Ectodermal cell (in vitro differentiated cells): ENCODE measurements at regions not wholly inside any gene's neighbourhood (a gene's known extent, or its start where the extent isn't known, plus 50 kb on each side); places are given as distances from the start of the nearest gene placed in this dataset.

Experiments used
- H3K27ac ChIP-seq: 2 replicates; pipeline ENCODE4 v1.7.0; 2013; ENCODE audit warnings: mild to moderate bottlenecking, low read depth, low read length; ENCODE audit not compliant: insufficient read depth, poor library complexity, severe bottlenecking
- H3K27me3 ChIP-seq: 2 replicates; pipeline ENCODE4 v1.7.0; 2013; ENCODE audit warnings: mild to moderate bottlenecking, low read length; ENCODE audit not compliant: insufficient read depth, control insufficient read depth, poor library complexity, severe bottlenecking
- H3K36me3 ChIP-seq: one replicate; pipeline ENCODE4 v1.7.0; 2013; ENCODE audit warnings: low read length; ENCODE audit not compliant: control insufficient read depth, insufficient read depth
- H3K4me1 ChIP-seq: one replicate; pipeline ENCODE4 v1.7.0; 2013; ENCODE audit warnings: low read length; ENCODE audit not compliant: control insufficient read depth, insufficient read depth
- H3K4me3 ChIP-seq: 2 replicates; pipeline ENCODE4 v1.7.0; 2013; ENCODE audit warnings: low read depth, low read length, control low read depth; ENCODE audit not compliant: insufficient read depth
- H3K9me3 ChIP-seq: 2 replicates; pipeline ENCODE4 v1.7.0; 2013; ENCODE audit warnings: mild to moderate bottlenecking, low read length, moderate library complexity; ENCODE audit not compliant: control insufficient read depth
- WGBS, 2 experiments: methylation state at CpG; one replicate each; pipeline ENCODE4 v1.1.7; 2013; ENCODE audit warnings: missing lambda C conversion rate in 2 of 2; 5-methylcytosine and 5-hydroxymethylcytosine counted together

DNA sequence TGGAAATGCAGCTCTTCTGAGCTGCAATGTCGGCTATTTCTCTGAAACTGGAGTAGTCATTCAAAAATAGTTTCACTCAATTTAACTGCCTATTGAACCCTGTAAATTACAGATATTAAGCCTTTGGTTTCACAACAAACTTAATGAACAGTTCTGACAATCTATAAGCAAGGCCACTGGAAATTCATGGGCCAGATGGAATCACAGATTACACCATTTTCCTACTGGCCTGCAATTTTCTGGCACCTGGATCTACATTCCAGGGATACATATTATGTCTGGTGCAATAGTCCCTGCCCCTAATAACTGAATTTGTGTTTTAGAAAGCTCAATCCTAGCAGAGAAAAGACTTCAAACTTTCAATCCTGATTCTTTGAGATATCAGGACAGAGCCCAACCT, 551.7 kb downstream of the RNF144A start:
- no peaks in the 10 kb centered on the region for H3K27me3 ChIP-seq
- no peaks in the 10 kb centered on the region for H3K9me3 ChIP-seq
- no peaks in the 10 kb centered on the region for H3K36me3 ChIP-seq
- 91 to 97% methylated on average over 1 of the region's 1 CpG for WGBS, 2 experiments
- H3K4me3 ChIP-seq: no peak overlapping the region
- no peak overlapping the region for H3K27ac ChIP-seq
- no peaks in the 10 kb centered on the region for H3K4me1 ChIP-seq

DNA sequence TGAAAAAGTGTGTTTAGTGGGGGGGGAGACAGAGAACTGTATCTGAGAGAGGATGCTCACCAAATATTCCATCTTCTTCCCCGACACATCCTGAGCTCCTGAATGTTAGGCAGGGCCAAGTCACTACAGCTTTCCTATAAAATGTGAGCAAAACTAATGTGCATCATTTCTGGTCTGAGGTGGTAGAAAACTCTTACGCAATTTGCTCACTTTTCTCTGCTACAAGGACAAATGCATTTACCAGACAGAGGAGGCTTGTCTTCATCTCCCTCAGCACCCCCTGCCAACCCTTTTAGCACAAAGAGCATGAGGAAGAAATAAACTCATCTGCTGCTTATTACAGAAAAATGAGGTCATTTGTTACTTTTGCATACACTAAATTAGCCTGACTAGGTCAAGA, 554.0 kb downstream of the RNF144A start:
- 97 to 100% methylated on average over 2 of the region's 2 CpGs for WGBS, 2 experiments
- no peak overlapping the region for H3K27ac ChIP-seq
- no peaks in the 10 kb centered on the region for H3K36me3 ChIP-seq
- H3K4me1 ChIP-seq: no peaks in the 10 kb centered on the region
- H3K4me3 ChIP-seq: no peak overlapping the region
- H3K9me3 ChIP-seq: no peaks in the 10 kb centered on the region
- no peaks in the 10 kb centered on the region for H3K27me3 ChIP-seq

DNA sequence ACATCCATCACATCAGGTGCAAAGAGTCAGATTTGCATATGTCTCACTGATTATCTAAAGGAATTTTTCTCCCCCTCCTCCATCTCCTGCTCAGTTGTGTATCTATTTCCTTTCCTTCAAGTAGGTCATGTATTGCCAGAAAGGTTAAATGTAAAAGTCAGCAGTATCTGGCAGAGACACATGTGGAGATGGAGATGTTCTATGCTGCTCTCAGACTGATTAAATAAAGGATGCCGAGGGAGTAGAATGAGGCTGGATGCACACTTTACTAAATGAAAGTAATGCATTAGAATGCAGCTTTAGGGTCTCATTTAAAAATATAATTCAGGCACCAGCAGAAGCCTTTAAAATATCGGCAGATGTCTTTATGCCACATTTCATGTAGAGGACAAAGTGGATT, 555.3 kb downstream of the RNF144A start:
- Histone ChIP-seq H3K4me1 (no peaks in the 10 kb centered on the region), H3K36me3 (no peaks in the 10 kb centered on the region), H3K27ac (no peak overlapping the region), H3K4me3 (no peak overlapping the region), H3K9me3 (no peaks in the 10 kb centered on the region), H3K27me3 (no peaks in the 10 kb centered on the region)
- WGBS, 2 experiments: 91 to 93% methylated on average over 2 of the region's 2 CpGs

DNA sequence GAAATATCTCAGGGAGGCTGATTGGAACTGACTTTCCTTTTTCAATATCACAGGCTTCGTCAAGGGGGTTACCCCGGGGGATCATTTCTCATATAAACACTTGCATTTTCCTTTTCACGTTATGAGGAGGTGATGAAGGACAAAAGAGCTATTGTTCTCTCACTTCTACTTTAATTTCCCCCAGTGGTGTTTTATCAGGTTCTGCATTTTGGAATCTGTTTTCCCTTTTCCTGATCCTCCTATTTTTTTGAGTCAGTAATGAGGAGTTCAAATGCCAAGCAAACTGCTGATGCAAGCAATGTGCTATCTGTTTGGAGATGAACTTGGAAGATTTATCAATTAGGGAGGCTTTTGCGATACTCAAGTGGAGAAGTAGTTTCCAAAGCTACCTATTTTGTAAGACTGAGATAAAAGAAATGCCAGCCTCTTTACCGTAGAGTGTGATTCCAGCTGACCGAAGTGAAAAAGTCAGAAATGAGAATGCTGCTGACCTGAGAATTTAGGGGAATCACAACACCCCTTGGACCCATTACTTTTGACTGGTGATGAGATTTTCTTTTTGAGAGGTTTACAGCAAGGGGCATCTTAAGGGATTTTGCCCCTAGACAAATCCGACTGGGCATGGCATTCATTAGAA, 556.0 kb downstream of the RNF144A start:
- no peaks in the 10 kb centered on the region for H3K4me1 ChIP-seq
- no peaks in the 10 kb centered on the region for H3K9me3 ChIP-seq
- H3K27me3 ChIP-seq: no peaks in the 10 kb centered on the region
- WGBS, 2 experiments: 84 to 96% methylated on average over 4 to 7 of the region's 7 CpGs
- H3K27ac ChIP-seq: no peak overlapping the region
- no peak overlapping the region for H3K4me3 ChIP-seq
- no peaks in the 10 kb centered on the region for H3K36me3 ChIP-seq

DNA sequence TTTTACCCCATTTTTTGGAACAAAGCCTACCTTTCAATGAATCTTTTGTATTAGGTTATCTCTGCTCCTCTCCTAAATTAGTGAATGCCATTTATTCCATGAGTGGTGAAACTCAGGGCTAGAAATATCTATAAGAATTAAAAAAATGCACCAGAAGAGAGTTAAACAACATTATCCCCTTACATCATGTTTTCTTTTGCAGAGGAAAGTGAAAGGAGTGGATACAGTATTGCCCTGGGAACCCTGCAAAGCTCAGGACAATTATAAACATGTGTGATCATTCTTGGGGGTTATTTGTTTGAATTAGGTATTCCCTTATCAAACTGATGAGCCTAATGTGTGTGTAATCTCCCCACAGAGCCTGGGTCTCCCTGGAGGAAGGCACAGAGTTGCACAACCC, 559.2 kb downstream of the RNF144A start:
- Histone ChIP-seq H3K27me3 (no peaks in the 10 kb centered on the region), H3K27ac (no peak overlapping the region), H3K4me3 (no peak overlapping the region), H3K36me3 (no peaks in the 10 kb centered on the region), H3K4me1 (no peaks in the 10 kb centered on the region), H3K9me3 (no peaks in the 10 kb centered on the region)

DNA sequence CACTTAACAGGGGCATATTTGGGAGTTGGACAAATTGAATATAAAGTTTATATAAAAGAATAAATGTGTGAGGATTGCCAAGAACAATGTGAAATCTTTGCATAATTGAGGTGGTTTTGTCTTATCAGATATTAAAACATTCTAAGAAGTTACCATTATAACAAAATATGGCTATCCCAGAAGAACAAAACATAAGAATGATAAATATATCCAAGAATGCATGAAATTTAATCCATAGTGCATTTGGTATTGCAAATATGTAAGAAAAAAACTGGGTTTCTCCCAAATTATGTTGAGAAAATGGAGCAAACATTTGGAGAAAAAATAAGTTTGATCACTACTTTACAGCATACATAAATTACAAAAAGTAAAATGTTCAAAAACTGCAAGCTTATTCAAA, 562.4 kb downstream of the RNF144A start:
- Histone ChIP-seq H3K4me3 (no peak overlapping the region), H3K9me3 (peaks cover 5% of the 10 kb centered on the region), H3K4me1 (no peaks in the 10 kb centered on the region), H3K36me3 (no peaks in the 10 kb centered on the region), H3K27me3 (no peaks in the 10 kb centered on the region), H3K27ac (no peak overlapping the region)

DNA sequence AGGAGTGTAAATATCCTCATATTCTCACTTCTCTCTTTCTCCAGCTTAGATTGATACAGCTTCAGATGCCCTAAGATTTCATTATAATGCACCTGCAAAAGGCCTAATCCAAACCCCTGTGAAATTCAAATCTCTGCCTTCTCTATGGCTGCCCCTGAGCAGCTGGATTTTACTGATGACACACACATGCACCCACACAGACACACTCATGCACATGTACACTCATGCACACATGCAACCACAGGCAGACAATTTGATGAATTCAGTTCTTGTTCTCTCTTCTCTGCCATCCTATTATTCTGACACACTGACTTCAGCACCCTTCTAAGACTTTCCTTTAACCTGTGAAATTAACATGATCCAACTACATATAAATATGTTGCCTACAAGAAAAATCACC, 563.2 kb downstream of the RNF144A start:
- Histone ChIP-seq H3K36me3 (no peaks in the 10 kb centered on the region), H3K4me3 (no peak overlapping the region), H3K4me1 (no peaks in the 10 kb centered on the region), H3K27me3 (no peaks in the 10 kb centered on the region), H3K27ac (no peak overlapping the region), H3K9me3 (peaks cover 5% of the 10 kb centered on the region)

DNA sequence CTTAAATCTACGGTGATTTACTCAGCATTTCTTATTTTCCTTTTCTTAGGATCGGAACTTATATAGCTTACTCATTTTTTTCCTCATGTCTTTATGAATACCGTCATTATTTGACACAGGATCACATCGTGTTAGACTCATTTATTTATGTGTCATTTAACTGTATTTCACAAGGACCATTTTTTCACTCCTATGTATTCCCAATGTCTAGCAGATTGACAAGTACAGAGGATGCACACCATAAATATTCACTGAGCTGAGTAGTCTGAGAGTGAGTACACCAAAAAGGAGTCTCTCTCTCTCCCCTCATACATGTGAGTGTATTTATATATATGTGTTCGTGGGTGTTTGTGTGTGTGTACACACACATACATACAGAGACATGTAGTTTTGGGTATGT, 573.5 kb downstream of the RNF144A start:
- 94 to 95% methylated on average over 4 of the region's 5 CpGs for WGBS, 2 experiments

DNA sequence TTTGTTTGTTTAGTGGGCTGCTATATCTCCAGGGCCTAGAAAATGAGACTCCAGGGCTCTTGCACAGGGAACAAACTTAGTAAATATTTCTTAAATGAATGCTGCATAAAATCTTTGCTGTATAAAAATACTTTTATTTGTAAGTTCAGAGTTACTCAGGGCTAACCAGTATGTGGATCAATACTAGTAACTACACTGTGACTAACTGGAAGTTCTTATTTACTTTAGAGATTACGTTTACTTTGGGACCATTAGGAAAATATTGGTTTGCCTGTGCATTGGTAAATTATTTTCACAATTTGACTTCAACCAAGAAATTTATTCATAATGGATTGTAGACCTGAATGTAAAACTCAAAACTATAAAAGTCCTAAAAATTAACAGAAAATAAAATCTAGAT, 575.5 kb downstream of the RNF144A start:
- Histone ChIP-seq H3K4me3 (no peak overlapping the region), H3K27me3 (no peaks in the 10 kb centered on the region), H3K9me3 (no peaks in the 10 kb centered on the region), H3K27ac (no peak overlapping the region), H3K36me3 (no peaks in the 10 kb centered on the region), H3K4me1 (no peaks in the 10 kb centered on the region)
- WGBS, 2 experiments: 100% methylated on average over 1 of the region's 1 CpG; no CpG with 5 or more reads in 1 of the 2 experiments

More for the DNA sequence above, 573.5 kb downstream of the RNF144A start:
- Histone ChIP-seq H3K4me1 (no peaks in the 10 kb centered on the region), H3K27ac (no peak overlapping the region), H3K4me3 (no peak overlapping the region), H3K36me3 (no peaks in the 10 kb centered on the region), H3K27me3 (no peaks in the 10 kb centered on the region), H3K9me3 (no peaks in the 10 kb centered on the region)

DNA sequence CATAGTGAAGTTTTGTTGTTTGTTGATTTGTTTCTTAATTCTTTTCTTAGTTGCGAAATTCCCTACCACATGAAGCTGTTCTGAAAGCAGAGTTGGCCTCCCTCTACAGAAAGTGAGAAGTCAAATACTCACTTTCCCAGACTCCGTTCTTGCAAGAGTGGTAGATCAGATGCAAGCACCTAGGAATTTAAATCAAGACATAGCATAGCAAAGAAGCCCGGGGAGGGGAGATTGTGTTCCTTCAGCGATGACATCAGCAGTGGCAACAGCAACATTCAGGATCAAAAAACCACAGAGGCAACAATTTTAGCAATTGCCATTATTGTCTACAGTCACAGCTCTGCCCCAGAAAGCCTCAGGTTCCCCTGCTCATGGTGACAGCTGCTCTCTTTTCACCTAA, 580.0 kb downstream of the RNF144A start:
- no peaks in the 10 kb centered on the region for H3K27me3 ChIP-seq
- H3K36me3 ChIP-seq: no peaks in the 10 kb centered on the region
- no peak overlapping the region for H3K27ac ChIP-seq
- H3K9me3 ChIP-seq: no peaks in the 10 kb centered on the region
- no peak overlapping the region for H3K4me3 ChIP-seq
- WGBS, 2 experiments: 74 to 80% methylated on average over 4 of the region's 4 CpGs
- no peaks in the 10 kb centered on the region for H3K4me1 ChIP-seq

DNA sequence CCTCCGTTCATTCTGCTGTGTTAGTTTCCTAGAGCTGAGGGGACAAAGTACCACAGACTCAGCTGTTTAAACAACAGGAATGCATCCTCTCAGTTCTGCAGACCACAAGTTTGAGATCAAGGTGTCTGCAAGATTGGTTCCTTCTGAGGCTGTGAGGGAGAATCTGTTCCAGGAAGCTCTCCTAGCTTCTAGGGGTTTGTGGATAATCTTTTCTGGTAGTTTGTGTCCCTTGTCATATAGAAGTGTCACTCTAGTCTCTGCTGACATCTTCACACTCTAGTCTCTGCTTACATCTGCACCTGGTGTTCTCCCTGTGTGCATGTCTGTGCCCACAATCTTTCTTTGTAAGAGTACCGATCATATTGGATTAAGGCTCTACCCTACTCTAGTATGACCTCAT, 581.8 kb downstream of the RNF144A start:
- H3K4me1 ChIP-seq: no peaks in the 10 kb centered on the region
- no peak overlapping the region for H3K27ac ChIP-seq
- H3K4me3 ChIP-seq: no peak overlapping the region
- H3K27me3 ChIP-seq: no peaks in the 10 kb centered on the region
- H3K36me3 ChIP-seq: no peaks in the 10 kb centered on the region
- H3K9me3 ChIP-seq: no peaks in the 10 kb centered on the region
- 91 to 93% methylated on average over 2 of the region's 2 CpGs for WGBS, 2 experiments
